ENCODE measurements at regions not wholly inside any gene's neighbourhood (a gene's known extent, or its start where the extent isn't known, plus 50 kb on each side); places are given as distances from the start of the nearest gene placed in this dataset.

- no peak for TF ChIP-seq CTCF (IDR thresholded peaks at IDR 0.05)
- no peak for TF ChIP-seq POLR2A (IDR thresholded peaks at IDR 0.05)
These were observed 50.2 kb upstream of the SMCO2 start for GRCh38 chr12:27396216-27396815.

Data from testis (tissue), 2 donors.